ENCODE measurements at regions not wholly inside any gene's neighbourhood (a gene's known extent, or its start where the extent isn't known, plus 50 kb on each side); places are given as distances from the start of the nearest gene placed in this dataset.

DNA sequence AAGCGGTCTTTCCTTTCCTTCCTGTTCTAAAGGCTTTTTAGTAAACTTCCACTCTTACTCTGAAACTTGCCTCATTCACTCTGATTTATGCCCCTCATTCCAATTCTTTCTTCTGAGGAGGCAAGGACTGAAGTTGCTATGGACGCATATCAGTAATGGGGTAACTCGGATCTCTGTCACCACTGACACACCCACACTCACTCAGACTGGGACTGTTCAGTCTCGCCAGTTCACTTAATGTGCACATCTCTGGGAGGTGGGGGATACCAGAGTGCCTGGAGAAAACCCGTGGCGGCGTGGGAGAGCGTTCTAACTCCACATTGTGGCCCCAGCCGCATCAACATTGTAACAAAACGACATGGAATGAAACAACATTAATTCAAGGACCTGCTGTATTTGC is 1139.3 kb upstream of the CELF2 start:
- Histone ChIP-seq H3K27ac (ENCODE audit: low read depth, low read length, severe bottlenecking) (no peak overlapping the region), H3K4me3 (ENCODE audit: extremely low read depth, insufficient read depth, low read length, poor library complexity, severe bottlenecking) (no peak overlapping the region), H3K4me1 (ENCODE audit: control insufficient read depth, insufficient read depth, low read length, poor library complexity, severe bottlenecking) (no peaks in the 10 kb centered on the region), H3K9me3 (ENCODE audit: control insufficient read depth, low read length) (no peaks in the 10 kb centered on the region), H3K36me3 (ENCODE audit: control insufficient read depth, insufficient read depth, low read length) (no peaks in the 10 kb centered on the region)
- 96 to 97% methylated on average over 7 of the region's 10 CpGs for WGBS, 2 experiments (ENCODE audit: insufficient coverage in 2 of 2)

GRCh38 chr10:9885761-9886160 is 1131.9 kb upstream of the CELF2 start:
- H3K27ac ChIP-seq (ENCODE audit: low read depth, low read length, severe bottlenecking), result no peak overlapping the region
- no peaks in the 10 kb centered on the region for H3K4me1 ChIP-seq (ENCODE audit: control insufficient read depth, insufficient read depth, low read length, poor library complexity, severe bottlenecking)
- WGBS, 2 experiments (ENCODE audit: insufficient coverage in 2 of 2), result 80 to 86% methylated on average over 1 of the region's 3 CpGs

GRCh38 chr10:9886772-9887171 is 1130.9 kb upstream of the CELF2 start:
- Histone ChIP-seq H3K4me1 (ENCODE audit: control insufficient read depth, insufficient read depth, low read length, poor library complexity, severe bottlenecking) (no peaks in the 10 kb centered on the region), H3K36me3 (ENCODE audit: control insufficient read depth, insufficient read depth, low read length) (no peaks in the 10 kb centered on the region), H3K9me3 (ENCODE audit: control insufficient read depth, low read length) (no peaks in the 10 kb centered on the region), H3K4me3 (ENCODE audit: extremely low read depth, insufficient read depth, low read length, poor library complexity, severe bottlenecking) (no peak overlapping the region), H3K27ac (ENCODE audit: low read depth, low read length, severe bottlenecking) (no peak overlapping the region)
- WGBS, 2 experiments (ENCODE audit: insufficient coverage in 2 of 2), result no CpG with 5 or more reads among the region's 1 CpG

More at GRCh38 chr10:9885761-9886160, 1131.9 kb upstream of the CELF2 start:
- Histone ChIP-seq H3K36me3 (ENCODE audit: control insufficient read depth, insufficient read depth, low read length) (no peaks in the 10 kb centered on the region), H3K9me3 (ENCODE audit: control insufficient read depth, low read length) (no peaks in the 10 kb centered on the region), H3K4me3 (ENCODE audit: extremely low read depth, insufficient read depth, low read length, poor library complexity, severe bottlenecking) (no peak overlapping the region)

GRCh38 chr10:9895453-9895852 is 1122.2 kb upstream of the CELF2 start:
- Histone ChIP-seq H3K4me1 (ENCODE audit: control insufficient read depth, insufficient read depth, low read length, poor library complexity, severe bottlenecking) (no peaks in the 10 kb centered on the region), H3K4me3 (ENCODE audit: extremely low read depth, insufficient read depth, low read length, poor library complexity, severe bottlenecking) (no peak overlapping the region), H3K27ac (ENCODE audit: low read depth, low read length, severe bottlenecking) (no peak overlapping the region), H3K36me3 (ENCODE audit: control insufficient read depth, insufficient read depth, low read length) (no peaks in the 10 kb centered on the region), H3K9me3 (ENCODE audit: control insufficient read depth, low read length) (no peaks in the 10 kb centered on the region)
- WGBS, 2 experiments (ENCODE audit: insufficient coverage in 2 of 2), result 90% methylated on average over 1 of the region's 2 CpGs; no CpG with 5 or more reads in 1 of the 2 experiments

DNA sequence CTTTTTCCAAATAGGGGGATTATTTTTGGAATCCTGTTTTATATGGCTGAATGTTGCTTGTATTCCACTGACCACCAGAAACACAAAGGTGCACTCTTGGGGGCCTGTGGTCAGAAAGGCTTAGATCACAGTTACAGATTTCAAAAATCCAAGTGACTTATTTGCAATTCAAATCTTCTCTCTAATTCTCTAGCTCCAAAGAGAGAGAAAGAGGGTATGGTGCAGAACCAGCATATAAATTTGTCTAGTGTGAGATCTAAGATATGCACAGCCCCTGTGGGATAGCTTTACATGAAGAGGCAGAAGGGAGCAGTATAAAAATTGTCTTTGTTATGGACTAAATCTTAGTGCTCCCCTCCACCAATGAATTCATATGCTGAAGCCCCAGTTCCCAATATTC is 1121.7 kb upstream of the CELF2 start:
- Histone ChIP-seq H3K27ac (ENCODE audit: low read depth, low read length, severe bottlenecking) (no peak overlapping the region), H3K4me3 (ENCODE audit: extremely low read depth, insufficient read depth, low read length, poor library complexity, severe bottlenecking) (no peak overlapping the region), H3K36me3 (ENCODE audit: control insufficient read depth, insufficient read depth, low read length) (no peaks in the 10 kb centered on the region), H3K4me1 (ENCODE audit: control insufficient read depth, insufficient read depth, low read length, poor library complexity, severe bottlenecking) (no peaks in the 10 kb centered on the region), H3K9me3 (ENCODE audit: control insufficient read depth, low read length) (no peaks in the 10 kb centered on the region)

- Histone ChIP-seq H3K27ac (ENCODE audit: low read depth, low read length, severe bottlenecking) (no peak overlapping the region), H3K9me3 (ENCODE audit: control insufficient read depth, low read length) (no peaks in the 10 kb centered on the region), H3K4me1 (ENCODE audit: control insufficient read depth, insufficient read depth, low read length, poor library complexity, severe bottlenecking) (no peaks in the 10 kb centered on the region), H3K36me3 (ENCODE audit: control insufficient read depth, insufficient read depth, low read length) (no peaks in the 10 kb centered on the region), H3K4me3 (ENCODE audit: extremely low read depth, insufficient read depth, low read length, poor library complexity, severe bottlenecking) (no peak overlapping the region)
- no CpG with 5 or more reads among the region's 6 CpGs for WGBS, 2 experiments (ENCODE audit: insufficient coverage in 2 of 2)
Measured at GRCh38 chr10:9898633-9899395, 1118.9 kb upstream of the CELF2 start.

DNA sequence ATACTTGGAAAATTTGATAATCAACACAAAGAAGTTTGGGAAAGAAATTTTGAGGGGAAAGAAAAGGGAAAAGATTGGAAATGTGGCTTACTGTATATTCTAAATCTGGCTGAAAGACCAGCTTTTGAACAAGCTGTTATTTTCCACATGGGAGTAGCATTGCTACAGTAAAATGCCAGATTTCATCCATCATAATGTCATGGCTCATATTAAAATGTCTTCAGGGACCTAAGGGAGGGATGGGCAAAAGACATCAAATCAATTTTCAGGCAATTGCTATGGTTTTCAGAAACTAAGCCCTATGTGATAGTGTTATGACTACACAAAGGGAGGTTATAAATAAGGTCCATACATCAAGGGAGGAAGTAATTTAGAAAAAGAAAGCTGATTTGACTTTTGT is 1116.9 kb upstream of the CELF2 start:
- no peak overlapping the region for H3K4me3 ChIP-seq (ENCODE audit: extremely low read depth, insufficient read depth, low read length, poor library complexity, severe bottlenecking)
- H3K9me3 ChIP-seq (ENCODE audit: control insufficient read depth, low read length), result no peaks in the 10 kb centered on the region
- H3K4me1 ChIP-seq (ENCODE audit: control insufficient read depth, insufficient read depth, low read length, poor library complexity, severe bottlenecking), result no peaks in the 10 kb centered on the region
- H3K27ac ChIP-seq (ENCODE audit: low read depth, low read length, severe bottlenecking), result no peak overlapping the region
- H3K36me3 ChIP-seq (ENCODE audit: control insufficient read depth, insufficient read depth, low read length), result no peaks in the 10 kb centered on the region

GRCh38 chr10:9901971-9902370 is 1115.7 kb upstream of the CELF2 start:
- Histone ChIP-seq H3K4me1 (ENCODE audit: control insufficient read depth, insufficient read depth, low read length, poor library complexity, severe bottlenecking) (no peaks in the 10 kb centered on the region), H3K36me3 (ENCODE audit: control insufficient read depth, insufficient read depth, low read length) (no peaks in the 10 kb centered on the region), H3K27ac (ENCODE audit: low read depth, low read length, severe bottlenecking) (no peak overlapping the region), H3K9me3 (ENCODE audit: control insufficient read depth, low read length) (no peaks in the 10 kb centered on the region), H3K4me3 (ENCODE audit: extremely low read depth, insufficient read depth, low read length, poor library complexity, severe bottlenecking) (no peak overlapping the region)
- WGBS, 2 experiments (ENCODE audit: insufficient coverage in 2 of 2), result 80% methylated on average over 1 of the region's 1 CpG; no CpG with 5 or more reads in 1 of the 2 experiments

DNA sequence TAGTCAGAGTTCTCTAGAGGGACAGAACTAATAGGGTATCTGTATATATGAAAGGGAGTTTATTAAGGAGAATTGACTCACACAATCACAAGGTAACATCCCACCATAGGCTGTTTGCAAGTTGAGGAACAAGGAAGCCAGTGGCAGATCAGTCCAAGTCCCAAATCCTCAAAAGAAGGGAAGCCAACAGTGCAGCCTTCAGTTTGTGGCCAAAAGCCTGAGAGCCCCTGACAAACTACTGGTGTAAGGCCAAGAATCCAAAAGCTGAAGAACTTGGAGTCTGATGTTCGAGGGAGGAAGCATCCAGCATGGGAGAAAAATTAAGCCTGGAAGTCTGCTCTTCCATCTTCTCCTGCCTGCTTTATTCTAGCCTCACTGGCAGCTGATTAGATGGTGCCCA is 1107.2 kb upstream of the CELF2 start:
- 88% methylated on average over 1 of the region's 1 CpG; no CpG with 5 or more reads in 1 of the 2 experiments for WGBS, 2 experiments (ENCODE audit: insufficient coverage in 2 of 2)
- Histone ChIP-seq H3K4me3 (ENCODE audit: extremely low read depth, insufficient read depth, low read length, poor library complexity, severe bottlenecking) (no peak overlapping the region), H3K27ac (ENCODE audit: low read depth, low read length, severe bottlenecking) (no peak overlapping the region), H3K9me3 (ENCODE audit: control insufficient read depth, low read length) (peaks cover 7% of the 10 kb centered on the region), H3K36me3 (ENCODE audit: control insufficient read depth, insufficient read depth, low read length) (no peaks in the 10 kb centered on the region), H3K4me1 (ENCODE audit: control insufficient read depth, insufficient read depth, low read length, poor library complexity, severe bottlenecking) (no peaks in the 10 kb centered on the region)

- H3K4me3 ChIP-seq (ENCODE audit: extremely low read depth, insufficient read depth, low read length, poor library complexity, severe bottlenecking), result no peak overlapping the region
- H3K27ac ChIP-seq (ENCODE audit: low read depth, low read length, severe bottlenecking), result no peak overlapping the region
- H3K36me3 ChIP-seq (ENCODE audit: control insufficient read depth, insufficient read depth, low read length), result no peaks in the 10 kb centered on the region
- 60% methylated on average over 2 of the region's 7 CpGs; no CpG with 5 or more reads in 1 of the 2 experiments for WGBS, 2 experiments (ENCODE audit: insufficient coverage in 2 of 2)
- H3K4me1 ChIP-seq (ENCODE audit: control insufficient read depth, insufficient read depth, low read length, poor library complexity, severe bottlenecking), result no peaks in the 10 kb centered on the region
- peaks cover 7% of the 10 kb centered on the region for H3K9me3 ChIP-seq (ENCODE audit: control insufficient read depth, low read length)
Measured at GRCh38 chr10:9911488-9911887, 1106.2 kb upstream of the CELF2 start.

DNA sequence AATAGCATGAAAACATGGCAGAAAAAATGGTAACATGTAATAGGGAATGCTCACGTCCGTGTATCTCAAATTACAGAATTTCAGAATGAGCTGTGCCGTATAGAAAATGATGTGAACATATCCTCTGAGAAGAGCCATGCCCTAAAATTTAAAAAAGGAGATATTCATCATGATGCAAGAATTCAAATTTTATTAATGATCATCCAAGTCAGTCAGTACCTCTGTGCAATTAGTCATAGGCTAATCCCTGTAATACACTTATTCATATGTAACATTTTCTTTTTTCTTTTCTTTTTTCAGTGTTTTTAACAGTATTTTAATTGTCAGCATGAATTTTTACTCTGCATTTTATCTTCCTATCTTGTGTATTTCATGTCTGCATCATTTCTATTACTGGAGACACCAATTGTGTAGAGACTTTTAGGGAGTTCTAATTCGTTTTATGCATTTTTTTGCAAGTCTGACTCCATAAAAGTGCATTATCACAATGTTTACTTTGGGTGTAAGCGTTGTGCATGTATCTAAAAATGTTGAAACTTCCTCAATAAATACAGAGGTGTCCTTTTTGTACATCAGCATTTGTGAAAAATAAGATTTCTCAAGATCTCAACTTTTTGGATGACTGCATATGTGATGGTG is 1103.7 kb upstream of the CELF2 start:
- Histone ChIP-seq H3K4me3 (ENCODE audit: extremely low read depth, insufficient read depth, low read length, poor library complexity, severe bottlenecking) (no peak overlapping the region), H3K27ac (ENCODE audit: low read depth, low read length, severe bottlenecking) (no peak overlapping the region), H3K9me3 (ENCODE audit: control insufficient read depth, low read length) (no peaks in the 10 kb centered on the region), H3K4me1 (ENCODE audit: control insufficient read depth, insufficient read depth, low read length, poor library complexity, severe bottlenecking) (no peaks in the 10 kb centered on the region), H3K36me3 (ENCODE audit: control insufficient read depth, insufficient read depth, low read length) (no peaks in the 10 kb centered on the region)
- 85 to 100% methylated on average over 2 to 4 of the region's 5 CpGs for WGBS, 2 experiments (ENCODE audit: insufficient coverage in 2 of 2)
